ENCODE measurements at regions not wholly inside any gene's neighbourhood (a gene's known extent, or its start where the extent isn't known, plus 50 kb on each side); places are given as distances from the start of the nearest gene placed in this dataset.

- in situ Hi-C loops (cut with MboI; ENCODE audit: low pct_unique_long_range_greater_than_20kb, low sequenced_read_pairs): no loop called here
Measured at GRCh38 chr4:127214016-127214415, 418.7 kb upstream of the INTU start.

GRCh38 chr4:127214931-127215330 is 417.8 kb upstream of the INTU start:
- in situ Hi-C loops (cut with MboI; ENCODE audit: low pct_unique_long_range_greater_than_20kb, low sequenced_read_pairs): no loop called here
- DNase-seq: no peak

More at GRCh38 chr4:127214016-127214415, 418.7 kb upstream of the INTU start:
- DNase-seq: no peak

- in situ Hi-C loops (cut with MboI; ENCODE audit: low pct_unique_long_range_greater_than_20kb, low sequenced_read_pairs): no loop called here
- DNase-seq: no peak
Measured at GRCh38 chr4:127217586-127218229, 415.0 kb upstream of the INTU start.

- no peak for DNase-seq
- in situ Hi-C loops (cut with MboI; ENCODE audit: low pct_unique_long_range_greater_than_20kb, low sequenced_read_pairs): no loop called here
Measured at GRCh38 chr4:127219232-127219631, 413.5 kb upstream of the INTU start.

- in situ Hi-C loops (cut with MboI; ENCODE audit: low pct_unique_long_range_greater_than_20kb, low sequenced_read_pairs): no loop called here
Measured at GRCh38 chr4:127224556-127224955, 408.2 kb upstream of the INTU start.

GRCh38 chr4:127229855-127230608 is 402.7 kb upstream of the INTU start:
- in situ Hi-C loops (cut with MboI; ENCODE audit: low pct_unique_long_range_greater_than_20kb, low sequenced_read_pairs): no loop called here
- DNase-seq: no peak

More at GRCh38 chr4:127224556-127224955, 408.2 kb upstream of the INTU start:
- DNase-seq: no peak

GRCh38 chr4:127236889-127237288 is 395.9 kb upstream of the INTU start:
- in situ Hi-C loops (cut with MboI; ENCODE audit: low pct_unique_long_range_greater_than_20kb, low sequenced_read_pairs): no loop called here
- no peak for DNase-seq

- no peak for DNase-seq
- in situ Hi-C loops (cut with MboI; ENCODE audit: low pct_unique_long_range_greater_than_20kb, low sequenced_read_pairs): no loop called here
Measured at GRCh38 chr4:127237581-127237980, 395.2 kb upstream of the INTU start.

GRCh38 chr4:127238956-127239475 is 393.7 kb upstream of the INTU start:
- in situ Hi-C loops (cut with MboI; ENCODE audit: low pct_unique_long_range_greater_than_20kb, low sequenced_read_pairs): no loop called here

GRCh38 chr4:127239902-127240763 is 392.6 kb upstream of the INTU start:
- in situ Hi-C loops (cut with MboI; ENCODE audit: low pct_unique_long_range_greater_than_20kb, low sequenced_read_pairs): no loop called here
- DNase-seq: no peak

More at GRCh38 chr4:127238956-127239475, 393.7 kb upstream of the INTU start:
- DNase-seq: no peak

GRCh38 chr4:127240764-127241105 is 392.0 kb upstream of the INTU start:
- in situ Hi-C loops (cut with MboI; ENCODE audit: low pct_unique_long_range_greater_than_20kb, low sequenced_read_pairs): no loop called here
- no peak for DNase-seq

- in situ Hi-C loops (cut with MboI; ENCODE audit: low pct_unique_long_range_greater_than_20kb, low sequenced_read_pairs): no loop called here
- DNase-seq: no peak
Measured at GRCh38 chr4:127244515-127244914, 388.2 kb upstream of the INTU start.

GRCh38 chr4:127246963-127247952 is 385.5 kb upstream of the INTU start:
- no peak for DNase-seq
- in situ Hi-C loops (cut with MboI; ENCODE audit: low pct_unique_long_range_greater_than_20kb, low sequenced_read_pairs): no loop called here

- DNase-seq: peak; percentile 14
- in situ Hi-C loops (cut with MboI; ENCODE audit: low pct_unique_long_range_greater_than_20kb, low sequenced_read_pairs): no loop called here
Measured at GRCh38 chr4:127249066-127249766, 383.5 kb upstream of the INTU start.

GRCh38 chr4:127249767-127250108 is 383.0 kb upstream of the INTU start:
- in situ Hi-C loops (cut with MboI; ENCODE audit: low pct_unique_long_range_greater_than_20kb, low sequenced_read_pairs): no loop called here
- no peak for DNase-seq

GRCh38 chr4:127250577-127250976 is 382.2 kb upstream of the INTU start:
- DNase-seq: peak; percentile 65
- in situ Hi-C loops (cut with MboI; ENCODE audit: low pct_unique_long_range_greater_than_20kb, low sequenced_read_pairs): no loop called here

- in situ Hi-C loops (cut with MboI; ENCODE audit: low pct_unique_long_range_greater_than_20kb, low sequenced_read_pairs): no loop called here
- peak; percentile 8 for DNase-seq
Measured at GRCh38 chr4:127251423-127251822, 381.3 kb upstream of the INTU start.

- in situ Hi-C loops (cut with MboI; ENCODE audit: low pct_unique_long_range_greater_than_20kb, low sequenced_read_pairs): no loop called here
- no peak for DNase-seq
Measured at GRCh38 chr4:127256500-127256899, 376.3 kb upstream of the INTU start.
